HG03571 (cell line): ENCODE measurements at regions not wholly inside any gene's neighbourhood (a gene's known extent, or its start where the extent isn't known, plus 50 kb on each side); places are given as distances from the start of the nearest gene placed in this dataset.
"Not testable (repeated sequence)": the region's sequence is repeated elsewhere in the genome, so short reads cannot be mapped to it uniquely, and the experiment has no call there.

Source experiments
- ATAC-seq: cut with Tn5 transposase; IDR thresholded peaks from one replicate; pipeline ENCODE4 v1.9.1; 2021; ENCODE audit not compliant: unreplicated experiment

- no peak for ATAC-seq
Measured at GRCh38 chr18:76721207-76721996, 101.0 kb upstream of the ZNF236 start.

GRCh38 chr18:76720683-76721082 is 101.7 kb upstream of the ZNF236 start:
- no peak for ATAC-seq

- ATAC-seq, result no peak
Measured at GRCh38 chr18:76715012-76715610, 107.2 kb upstream of the ZNF236 start.

- no peak for ATAC-seq
Measured at GRCh38 chr18:76713432-76713831, 108.9 kb upstream of the ZNF236 start.

GRCh38 chr18:76712511-76713140 is 109.7 kb upstream of the ZNF236 start:
- no peak for ATAC-seq

GRCh38 chr18:76710646-76711520 is 111.5 kb upstream of the ZNF236 start:
- no peak for ATAC-seq

GRCh38 chr18:76709659-76710645 is 112.4 kb upstream of the ZNF236 start:
- peak; percentile 84 for ATAC-seq

GRCh38 chr18:76708722-76709353 is 113.5 kb upstream of the ZNF236 start:
- no peak for ATAC-seq

GRCh38 chr18:76708071-76708721 is 114.2 kb upstream of the ZNF236 start:
- no peak for ATAC-seq

- ATAC-seq, result no peak
Measured at GRCh38 chr18:76707534-76707933, 114.8 kb upstream of the ZNF236 start.

- ATAC-seq, result not testable (repeated sequence)
Measured at GRCh38 chr18:76704589-76704988, 117.8 kb upstream of the ZNF236 start.

GRCh38 chr18:76699923-76700322 is 122.4 kb upstream of the ZNF236 start:
- ATAC-seq, result no peak

- no peak for ATAC-seq
Measured at GRCh38 chr18:76697441-76697901, 124.9 kb upstream of the ZNF236 start.

- no peak for ATAC-seq
Measured at GRCh38 chr18:76691800-76692199, 130.6 kb upstream of the ZNF236 start.

GRCh38 chr18:76689646-76690264 is 132.6 kb upstream of the ZNF236 start:
- no peak for ATAC-seq

GRCh38 chr18:76688724-76689472 is 133.5 kb upstream of the ZNF236 start:
- ATAC-seq, result no peak

GRCh38 chr18:76687304-76687962 is 134.9 kb upstream of the ZNF236 start:
- ATAC-seq, result no peak
